Esophagus muscularis mucosa (tissue), 4 donors: ENCODE measurements at regions not wholly inside any gene's neighbourhood (a gene's known extent, or its start where the extent isn't known, plus 50 kb on each side); places are given as distances from the start of the nearest gene placed in this dataset.
A peak's percentile ranks its signal among the peaks of the same experiment; 100 is the strongest.

Experiments
- DNase-seq: peaks from one replicate; pipeline ENCODE4 v3.0.0-alpha.2; 2017; ENCODE audit errors: extremely low spot score
- H3K27ac ChIP-seq, 4 donors: fragments of 200-600 bp; sonication (generic); replicated peaks in 1 of 4; 1 replicate in 3 of 4; 2 replicates in 1 of 4; pipeline ENCODE4 v1.5.1; 2016 to 2019; ENCODE audit warnings: mild to moderate bottlenecking in 1 of 4
- H3K27me3 ChIP-seq, 4 donors: fragments of 200-600 bp; sonication (generic); one replicate each; pipeline versions ENCODE4 v1.5.1 to v1.6.0; 2016 to 2019
- H3K36me3 ChIP-seq, 4 donors: fragments of 200-600 bp; sonication (generic); one replicate each; pipeline ENCODE4 v1.5.1; 2016 to 2019
- H3K4me1 ChIP-seq, 4 donors: fragments of 200-600 bp; sonication (generic); one replicate each; pipeline ENCODE4 v1.5.1; 2016 to 2019
- H3K4me3 ChIP-seq, 4 donors: fragments of 200-600 bp; sonication (generic); 1 replicate in 2 of 4; 2 replicates in 2 of 4; pipeline ENCODE4 v1.5.1; 2016 to 2019; ENCODE audit warnings: mild to moderate bottlenecking in 4 of 4, moderate library complexity in 1 of 4
- H3K9me3 ChIP-seq, 4 donors: fragments of 200-600 bp; sonication (generic); 1 replicate in 3 of 4; 2 replicates in 1 of 4; pipeline ENCODE4 v1.5.1; 2016 to 2019
- CTCF ChIP-seq, 3 experiments: fragments of 200-600 bp in 2 of 3; fragments of 450-650 bp in 1 of 3; sonication (generic) in 2 of 3; IDR thresholded peaks; one replicate each; pipeline ENCODE4 v1.5.1; 2017 to 2019; ENCODE audit warnings: antibody characterized with exemption in 3 of 3, mild to moderate bottlenecking in 2 of 3, moderate library complexity in 1 of 3
- EP300 ChIP-seq: sonication (generic); formaldehyde crosslinking; IDR thresholded peaks from one replicate; pipeline ENCODE4 v1.6.1; 2017; ENCODE audit warnings: antibody characterized with exemption
- POLR2A ChIP-seq: fragments of 450-650 bp; IDR thresholded peaks from one replicate; pipeline ENCODE4 v1.6.1; 2017; ENCODE audit warnings: antibody characterized with exemption, moderate library complexity, mild to moderate bottlenecking, low read depth
- POLR2AphosphoS5 ChIP-seq, 2 donors: sonication (generic); formaldehyde crosslinking; IDR thresholded peaks; one replicate each; pipeline ENCODE4 v1.6.1; 2017; ENCODE audit warnings: antibody characterized with exemption in 2 of 2
- WGBS: methylation state at CpG from one replicate; pipeline ENCODE4 v1.1.5; 2018; 5-methylcytosine and 5-hydroxymethylcytosine counted together
- intact Hi-C: fragments of 100-400 bp; cut with DNase I; formaldehyde crosslinking; loops from one replicate; pipeline ENCODE4 v1.15.1; 2023

DNA sequence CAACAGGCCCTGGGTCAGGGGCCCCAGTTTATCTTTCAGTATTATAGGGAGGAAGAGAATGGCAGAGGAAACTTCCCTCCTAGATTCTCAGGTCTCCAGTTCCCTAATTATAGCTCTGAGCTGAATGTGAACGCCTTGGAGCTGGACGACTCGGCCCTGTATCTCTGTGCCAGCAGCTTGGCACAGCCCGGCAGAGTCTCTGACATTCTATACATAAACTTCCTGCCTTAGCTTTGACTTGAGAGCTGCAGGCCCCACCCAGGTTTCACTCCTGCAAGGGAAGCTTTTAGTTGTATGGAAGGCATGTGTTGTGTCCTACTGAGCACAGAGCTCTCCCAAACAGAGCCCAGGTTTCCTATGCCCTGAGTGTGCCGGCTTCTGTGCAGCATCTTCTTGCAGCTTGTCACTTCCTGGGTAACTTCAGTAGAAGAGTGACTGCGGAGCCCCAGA is 205.6 kb upstream of the PRSS58 start:
- WGBS, result 41% methylated on average over 6 of the region's 6 CpGs

GRCh38 chr7:142461437-142461836 is 203.6 kb upstream of the PRSS58 start:
- Histone ChIP-seq H3K27ac (no peak overlapping the region), H3K4me1 (peaks cover 0 to 6% (median 0%) of the 10 kb centered on the region in 4 donors), H3K27me3 (peaks cover 0 to 7% (median 0%) of the 10 kb centered on the region in 4 donors), H3K4me3 (no peak overlapping the region), H3K9me3 (no peaks in the 10 kb centered on the region), H3K36me3 (no peaks in the 10 kb centered on the region)
- TF ChIP-seq EP300 (no peak), POLR2AphosphoS5 (IDR thresholded peaks at IDR 0.05) (no peak), POLR2A (no peak), CTCF (IDR thresholded peaks at IDR 0.05) (no peak)
- WGBS, result 82% methylated on average over 2 of the region's 2 CpGs
- intact Hi-C loops, result no loop called here
- no peak for DNase-seq

More for the DNA sequence above, 205.6 kb upstream of the PRSS58 start:
- peaks cover 0 to 6% (median 0%) of the 10 kb centered on the region in 4 donors for H3K4me1 ChIP-seq
- no peak overlapping the region for H3K4me3 ChIP-seq
- no peak overlapping the region for H3K27ac ChIP-seq
- H3K36me3 ChIP-seq, result no peaks in the 10 kb centered on the region
- H3K27me3 ChIP-seq, result peaks cover 0 to under 1% (median 0%) of the 10 kb centered on the region in 4 donors
- no peak for DNase-seq
- TF ChIP-seq CTCF (IDR thresholded peaks at IDR 0.05), result no peak
- no peak for TF ChIP-seq POLR2AphosphoS5 (IDR thresholded peaks at IDR 0.05)
- no peak for TF ChIP-seq EP300
- TF ChIP-seq POLR2A, result no peak
- no peaks in the 10 kb centered on the region for H3K9me3 ChIP-seq
- intact Hi-C loops, result no loop called here

GRCh38 chr7:142460402-142461117 is 202.7 kb upstream of the PRSS58 start:
- no peak for TF ChIP-seq CTCF (IDR thresholded peaks at IDR 0.05)
- no peak for TF ChIP-seq EP300
- TF ChIP-seq POLR2AphosphoS5 (IDR thresholded peaks at IDR 0.05), result no peak
- TF ChIP-seq POLR2A, result no peak
- Histone ChIP-seq H3K4me3 (no peak overlapping the region), H3K36me3 (no peaks in the 10 kb centered on the region), H3K27me3 (peaks cover 0 to 7% (median 0%) of the 10 kb centered on the region in 4 donors), H3K27ac (no peak overlapping the region), H3K4me1 (peaks cover 0 to 6% (median 0%) of the 10 kb centered on the region in 4 donors), H3K9me3 (no peaks in the 10 kb centered on the region)
- WGBS, result 71% methylated on average over 7 of the region's 7 CpGs
- intact Hi-C loops, result no loop called here
- no peak for DNase-seq

DNA sequence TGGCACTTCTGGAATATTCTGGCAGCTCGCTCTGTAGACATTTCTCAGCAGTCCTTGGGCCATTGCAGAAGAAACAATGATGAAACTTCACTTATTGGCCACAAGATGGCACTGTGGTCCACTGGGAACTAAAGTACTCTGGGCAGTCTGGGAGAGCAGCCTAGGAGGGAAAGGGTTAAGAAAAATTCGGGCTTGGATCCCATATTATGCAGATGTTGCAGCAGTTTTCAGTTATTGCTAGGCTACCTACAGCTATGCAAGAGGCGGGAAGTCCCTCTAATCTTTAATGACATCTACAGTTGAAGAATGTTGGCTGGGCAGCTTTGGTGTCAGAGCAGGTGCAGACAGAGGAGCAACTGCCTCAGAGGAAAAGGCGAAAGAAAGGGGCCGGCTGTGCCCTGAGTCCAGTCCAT is 201.7 kb upstream of the PRSS58 start:
- intact Hi-C loops, result no loop called here
- Histone ChIP-seq H3K27me3 (peaks cover 0 to 7% (median 0%) of the 10 kb centered on the region in 4 donors), H3K4me3 (no peak overlapping the region), H3K9me3 (no peaks in the 10 kb centered on the region), H3K27ac (no peak overlapping the region), H3K36me3 (no peaks in the 10 kb centered on the region), H3K4me1 (peaks cover 0 to 6% (median 0%) of the 10 kb centered on the region in 4 donors)
- 7% methylated on average over 5 of the region's 5 CpGs for WGBS
- DNase-seq, result no peak
- TF ChIP-seq POLR2A (no peak), EP300 (no peak), CTCF (IDR thresholded peaks at IDR 0.05) (peak; percentile 52 to 64 (median 60)), POLR2AphosphoS5 (IDR thresholded peaks at IDR 0.05) (no peak)
